GM12872 (cell line): ENCODE measurements at regions not wholly inside any gene's neighbourhood (a gene's known extent, or its start where the extent isn't known, plus 50 kb on each side); places are given as distances from the start of the nearest gene placed in this dataset.

Experiments
- CTCF ChIP-seq: IDR thresholded peaks from 3 replicates; pipeline ENCODE4 v1.5.1; 2011; ENCODE audit warnings: low read depth, mild to moderate bottlenecking, low read length, moderate library complexity; ENCODE audit not compliant: insufficient read depth

GRCh38 chr11:79492008-79492407, 51.2 kb upstream of the TENM4 start:
- TF ChIP-seq CTCF = no peak
